HCT116 (cell line): ENCODE measurements at regions not wholly inside any gene's neighbourhood (a gene's known extent, or its start where the extent isn't known, plus 50 kb on each side); places are given as distances from the start of the nearest gene placed in this dataset.

ENCODE experiments used
- ATAC-seq: fragments of 200-7000 bp; cut with Tn5 transposase; 2 replicates; pipeline ENCODE4 v1.9.1; 2020; ENCODE audit warnings: mild to moderate bottlenecking, moderate library complexity
- BruUV-seq: library from RNA; stranded (reverse); fragments of 400-500 nt; replicated peaks from 2 replicates; lab custom pipeline; 2021; lab: Mats Ljungman, UMichigan
- CTCF ChIA-PET: fragments of 300-600 bp; sonication (Branson Sonifier 250); formaldehyde crosslinking; loops from one replicate; lab custom pipeline; 2021; ENCODE audit warnings: antibody characterized with exemption; lab: Charles Lee
- POLR2A ChIA-PET: fragments of 300-600, 350-600 bp; sonication (Branson Sonifier 250); formaldehyde crosslinking; loops from one replicate; lab custom pipeline; 2021; ENCODE audit warnings: antibody characterized with exemption; lab: Charles Lee
- RAD21 ChIA-PET, 2 experiments: fragments of 300-600 bp; sonication (Branson Sonifier 250); formaldehyde crosslinking; loops; one replicate each; lab custom pipeline; 2023; ENCODE audit warnings: low total read pairs in 2 of 2; ENCODE audit not compliant: uncharacterized antibody in 2 of 2, unreplicated experiment in 2 of 2, low non-redundant PET in 1 of 2; lab: Charles Lee
- DNase-seq: peaks from one replicate; pipeline ENCODE4 v3.0.0-alpha.2; 2010; ENCODE audit warnings: low read depth, low spot score
- H2AFZ ChIP-seq: fragments of 200-600 bp; shearing (Covaris generic), sonication (generic); 2 replicates; pipeline ENCODE4 v1.6.1; 2017; ENCODE audit warnings: low read depth, mixed run types, mixed read lengths, antibody characterized with exemption, low read length; ENCODE audit not compliant: poor library complexity, severe bottlenecking
- H3K27ac ChIP-seq: 2 replicates; pipeline ENCODE4 v1.5.1; 2012; ENCODE audit warnings: low read depth, low read length
- H3K27me3 ChIP-seq: fragments of 200-600 bp; sonication (generic); 2 replicates; pipeline ENCODE4 v1.6.1; 2016; ENCODE audit warnings: mixed run types, low read length, mixed read lengths; ENCODE audit not compliant: insufficient read depth
- H3K36me3 ChIP-seq, 2 experiments: fragments of 200-500 bp in 1 of 2; fragments of 200-600 bp in 1 of 2; sonication (Bioruptor generic) in 1 of 2; sonication (generic) in 1 of 2; 2 replicates each; pipeline versions ENCODE4 v1.5.1 to v1.6.1; 2014 to 2016; ENCODE audit warnings: low read length in 2 of 2, inconsistent platforms in 1 of 2, mixed read lengths in 1 of 2, mixed run types in 1 of 2; ENCODE audit not compliant: insufficient read depth in 2 of 2, control insufficient read depth in 1 of 2
- H3K4me1 ChIP-seq, 2 experiments: fragments of 200-600 bp in 1 of 2; sonication (generic) in 1 of 2; 2 replicates each; pipeline versions ENCODE4 v1.5.1 to v1.6.1; 2012 to 2017; ENCODE audit warnings: low read length in 2 of 2, inconsistent platforms in 1 of 2, mild to moderate bottlenecking in 1 of 2, mixed read lengths in 1 of 2, mixed run types in 1 of 2, moderate library complexity in 1 of 2; ENCODE audit not compliant: insufficient read depth in 2 of 2, control insufficient read depth in 1 of 2
- H3K4me2 ChIP-seq: fragments of 200-600 bp; sonication (generic); 2 replicates; pipeline ENCODE4 v1.6.1; 2017; ENCODE audit warnings: mixed run types, low read length, mixed read lengths
- H3K4me3 ChIP-seq, 2 experiments: fragments of 200-600 bp in 1 of 2; sonication (generic) in 1 of 2; replicated peaks in 1 of 2; 2 replicates each; pipeline ENCODE4 v1.5.1; 2011 to 2016; ENCODE audit warnings: low read length in 2 of 2, control low read depth in 1 of 2, low read depth in 1 of 2, mild to moderate bottlenecking in 1 of 2, mixed read lengths in 1 of 2, mixed run types in 1 of 2
- H3K79me2 ChIP-seq: fragments of 200-600 bp; sonication (generic); 2 replicates; pipeline ENCODE4 v1.6.1; 2017; ENCODE audit warnings: mild to moderate bottlenecking, mixed run types, low read length, moderate library complexity, mixed read lengths; ENCODE audit not compliant: insufficient read depth
- H3K9ac ChIP-seq: fragments of 200-600 bp; sonication (generic); 2 replicates; pipeline ENCODE4 v1.6.1; 2016; ENCODE audit warnings: low read length, mixed read lengths
- H3K9me2 ChIP-seq: fragments of 200-600 bp; sonication (generic), shearing (Covaris generic); 2 replicates; pipeline ENCODE4 v1.6.1; 2017; ENCODE audit warnings: mixed run types, mild to moderate bottlenecking, moderate library complexity; ENCODE audit not compliant: insufficient read depth
- H3K9me3 ChIP-seq, 2 experiments: fragments of 200-500 bp in 1 of 2; fragments of 200-600 bp in 1 of 2; sonication (Bioruptor generic) in 1 of 2; sonication (generic) in 1 of 2; 2 replicates each; pipeline ENCODE4 v1.6.1; 2014 to 2017; ENCODE audit warnings: low read length in 2 of 2, mixed read lengths in 2 of 2, inconsistent platforms in 1 of 2, low read depth in 1 of 2, mild to moderate bottlenecking in 1 of 2, mixed run types in 1 of 2, moderate library complexity in 1 of 2; ENCODE audit not compliant: control insufficient read depth in 1 of 2, insufficient read depth in 1 of 2
- H4K20me1 ChIP-seq: fragments of 200-600 bp; sonication (generic), shearing (Covaris generic); 2 replicates; pipeline ENCODE4 v1.6.1; 2017; ENCODE audit warnings: mixed run types, mild to moderate bottlenecking, moderate library complexity; ENCODE audit not compliant: insufficient read depth
- CBX3 ChIP-seq: IDR thresholded peaks from 2 replicates; pipeline ENCODE4 v1.6.1; 2012; ENCODE audit warnings: low read depth
- EGR1 ChIP-seq: IDR thresholded peaks from 2 replicates; pipeline ENCODE4 v1.6.1; 2012; ENCODE audit warnings: low read depth
- ELF1 ChIP-seq: IDR thresholded peaks from 2 replicates; pipeline ENCODE4 v1.6.1; 2012; ENCODE audit warnings: low read depth, borderline replicate concordance
- EZH2 ChIP-seq: fragments of 200-600 bp; sonication (generic); IDR thresholded peaks from 2 replicates; pipeline ENCODE4 v1.6.1; 2017; ENCODE audit warnings: antibody characterized with exemption, mixed run types
- FOSL1 ChIP-seq: IDR thresholded peaks from 2 replicates; pipeline ENCODE4 v1.6.1; 2012; ENCODE audit warnings: low read depth
- POLR2A ChIP-seq: IDR thresholded peaks from 2 replicates; pipeline ENCODE4 v1.7.0; 2011; ENCODE audit warnings: borderline replicate concordance; ENCODE audit not compliant: insufficient read depth, insufficient read length; ENCODE audit errors: extremely low read depth
- POLR2AphosphoS5 ChIP-seq: IDR thresholded peaks from 2 replicates; pipeline ENCODE4 v1.6.1; 2011; ENCODE audit warnings: mild to moderate bottlenecking, low read depth, low read length, moderate library complexity
- RAD21 ChIP-seq: IDR thresholded peaks from 2 replicates; pipeline ENCODE4 v1.6.1; 2012; ENCODE audit warnings: low read depth, mild to moderate bottlenecking
- YY1 ChIP-seq: IDR thresholded peaks from 2 replicates; pipeline ENCODE4 v1.6.1; 2011; ENCODE audit warnings: low read length, low read depth, moderate library complexity, mild to moderate bottlenecking; ENCODE audit not compliant: insufficient replicate concordance; ENCODE audit errors: extremely low read depth
- ZFX ChIP-seq: fragments of 450-650 bp; IDR thresholded peaks from 2 replicates; pipeline ENCODE4 v1.6.1; 2017
- ZNF274 ChIP-seq: fragments of 200-500 bp; sonication (Bioruptor generic); IDR thresholded peaks from 2 replicates; pipeline ENCODE4 v1.6.1; 2014; ENCODE audit warnings: mild to moderate bottlenecking, low read depth, low read length, inconsistent platforms
- intact Hi-C: fragments of 100-400 bp; cut with micrococcal nuclease; formaldehyde crosslinking; loops from 2 replicates; pipeline ENCODE4 v1.10.0; 2022
- TF ChIP-seq, protein P1 (sequence below): IDR thresholded peaks from 2 replicates; pipeline ENCODE4 v1.6.1; 2011; ENCODE audit warnings: mild to moderate bottlenecking, low read length, moderate library complexity; ENCODE audit not compliant: insufficient replicate concordance; ENCODE audit errors: extremely low read depth
- TF ChIP-seq, protein P2 (sequence below): IDR thresholded peaks from 2 replicates; pipeline ENCODE4 v1.6.1; 2012; ENCODE audit warnings: low read depth

DNA sequence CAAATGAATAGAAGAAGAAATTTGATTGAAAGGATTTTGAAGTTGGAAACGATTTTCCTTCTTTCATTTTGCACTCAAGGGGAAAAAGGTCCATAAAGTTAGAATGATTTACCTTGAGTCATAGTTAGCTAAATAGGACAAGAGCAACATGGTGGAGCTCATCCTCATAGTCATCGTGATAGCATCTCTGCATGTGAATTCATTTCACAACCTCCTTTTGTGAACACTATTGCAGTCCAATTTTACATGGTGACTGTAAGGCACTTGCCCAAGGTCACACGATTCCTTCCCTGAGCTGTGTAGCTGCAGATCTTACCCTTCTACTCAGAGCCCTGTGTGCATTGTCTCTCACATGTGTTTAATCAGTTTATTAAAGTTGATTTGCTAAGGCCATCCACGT lies 359.8 kb upstream of the C2CD4B start (continued):
- TF ChIP-seq, protein P1, sequence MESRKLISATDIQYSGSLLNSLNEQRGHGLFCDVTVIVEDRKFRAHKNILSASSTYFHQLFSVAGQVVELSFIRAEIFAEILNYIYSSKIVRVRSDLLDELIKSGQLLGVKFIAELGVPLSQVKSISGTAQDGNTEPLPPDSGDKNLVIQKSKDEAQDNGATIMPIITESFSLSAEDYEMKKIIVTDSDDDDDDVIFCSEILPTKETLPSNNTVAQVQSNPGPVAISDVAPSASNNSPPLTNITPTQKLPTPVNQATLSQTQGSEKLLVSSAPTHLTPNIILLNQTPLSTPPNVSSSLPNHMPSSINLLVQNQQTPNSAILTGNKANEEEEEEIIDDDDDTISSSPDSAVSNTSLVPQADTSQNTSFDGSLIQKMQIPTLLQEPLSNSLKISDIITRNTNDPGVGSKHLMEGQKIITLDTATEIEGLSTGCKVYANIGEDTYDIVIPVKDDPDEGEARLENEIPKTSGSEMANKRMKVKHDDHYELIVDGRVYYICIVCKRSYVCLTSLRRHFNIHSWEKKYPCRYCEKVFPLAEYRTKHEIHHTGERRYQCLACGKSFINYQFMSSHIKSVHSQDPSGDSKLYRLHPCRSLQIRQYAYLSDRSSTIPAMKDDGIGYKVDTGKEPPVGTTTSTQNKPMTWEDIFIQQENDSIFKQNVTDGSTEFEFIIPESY = no peak
- TF ChIP-seq EGR1 = no peak
- TF ChIP-seq EZH2 = no peak
- no peak for TF ChIP-seq ZNF274
- TF ChIP-seq, all 23 proteins: peak for 0

DNA sequence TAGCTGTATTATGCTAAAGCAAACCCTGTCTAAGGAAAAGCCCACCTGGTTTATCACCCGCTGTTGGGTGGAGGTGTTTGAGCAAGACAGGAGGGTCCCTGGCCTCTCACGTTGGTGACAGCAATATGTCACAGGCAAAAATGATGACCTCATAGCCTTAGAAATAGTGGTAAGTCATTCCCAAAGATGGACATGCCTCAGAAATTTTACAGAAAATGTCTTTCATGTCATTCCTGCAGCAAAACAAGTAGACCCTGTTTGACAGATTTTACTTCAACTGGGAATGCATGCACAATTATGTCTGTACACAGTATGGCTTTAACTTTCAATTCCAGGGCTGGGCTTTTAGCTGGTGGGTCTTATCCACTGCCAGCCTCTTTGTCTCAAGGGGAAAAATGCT lies 362.3 kb upstream of the C2CD4B start:
- no TSS peak for BruUV-seq
- no peaks in the 10 kb centered on the region for H3K9me3 ChIP-seq
- DNase-seq (no peak), ATAC-seq (no peak)
- TF ChIP-seq ELF1 (no peak), RAD21 (no peak), CBX3 (no peak), ZFX (no peak), POLR2A (no peak), POLR2AphosphoS5 (no peak), FOSL1 (no peak), YY1 (no peak)
- TF ChIP-seq, protein P2, sequence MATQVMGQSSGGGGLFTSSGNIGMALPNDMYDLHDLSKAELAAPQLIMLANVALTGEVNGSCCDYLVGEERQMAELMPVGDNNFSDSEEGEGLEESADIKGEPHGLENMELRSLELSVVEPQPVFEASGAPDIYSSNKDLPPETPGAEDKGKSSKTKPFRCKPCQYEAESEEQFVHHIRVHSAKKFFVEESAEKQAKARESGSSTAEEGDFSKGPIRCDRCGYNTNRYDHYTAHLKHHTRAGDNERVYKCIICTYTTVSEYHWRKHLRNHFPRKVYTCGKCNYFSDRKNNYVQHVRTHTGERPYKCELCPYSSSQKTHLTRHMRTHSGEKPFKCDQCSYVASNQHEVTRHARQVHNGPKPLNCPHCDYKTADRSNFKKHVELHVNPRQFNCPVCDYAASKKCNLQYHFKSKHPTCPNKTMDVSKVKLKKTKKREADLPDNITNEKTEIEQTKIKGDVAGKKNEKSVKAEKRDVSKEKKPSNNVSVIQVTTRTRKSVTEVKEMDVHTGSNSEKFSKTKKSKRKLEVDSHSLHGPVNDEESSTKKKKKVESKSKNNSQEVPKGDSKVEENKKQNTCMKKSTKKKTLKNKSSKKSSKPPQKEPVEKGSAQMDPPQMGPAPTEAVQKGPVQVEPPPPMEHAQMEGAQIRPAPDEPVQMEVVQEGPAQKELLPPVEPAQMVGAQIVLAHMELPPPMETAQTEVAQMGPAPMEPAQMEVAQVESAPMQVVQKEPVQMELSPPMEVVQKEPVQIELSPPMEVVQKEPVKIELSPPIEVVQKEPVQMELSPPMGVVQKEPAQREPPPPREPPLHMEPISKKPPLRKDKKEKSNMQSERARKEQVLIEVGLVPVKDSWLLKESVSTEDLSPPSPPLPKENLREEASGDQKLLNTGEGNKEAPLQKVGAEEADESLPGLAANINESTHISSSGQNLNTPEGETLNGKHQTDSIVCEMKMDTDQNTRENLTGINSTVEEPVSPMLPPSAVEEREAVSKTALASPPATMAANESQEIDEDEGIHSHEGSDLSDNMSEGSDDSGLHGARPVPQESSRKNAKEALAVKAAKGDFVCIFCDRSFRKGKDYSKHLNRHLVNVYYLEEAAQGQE = no peak
- TF ChIP-seq, protein P1 = no peak
- no peaks in the 10 kb centered on the region for H3K36me3 ChIP-seq
- no peaks in the 10 kb centered on the region for H4K20me1 ChIP-seq
- H3K27me3 ChIP-seq = peaks cover 34% of the 10 kb centered on the region
- ChIA-PET RAD21 (no interaction called here), CTCF (no interaction called here), POLR2A (no interaction called here)
- no peak overlapping the region for H2AFZ ChIP-seq
- no peak overlapping the region for H3K27ac ChIP-seq
- H3K4me3 ChIP-seq = no peak overlapping the region
- no peaks in the 10 kb centered on the region for H3K79me2 ChIP-seq
- H3K4me2 ChIP-seq = no peak overlapping the region
- intact Hi-C loops = no loop called here
- no peaks in the 10 kb centered on the region for H3K9me2 ChIP-seq
- H3K9ac ChIP-seq = no peak overlapping the region
- H3K4me1 ChIP-seq = no peaks in the 10 kb centered on the region
